ENCODE measurements at regions not wholly inside any gene's neighbourhood (a gene's known extent, or its start where the extent isn't known, plus 50 kb on each side); places are given as distances from the start of the nearest gene placed in this dataset.

DNA sequence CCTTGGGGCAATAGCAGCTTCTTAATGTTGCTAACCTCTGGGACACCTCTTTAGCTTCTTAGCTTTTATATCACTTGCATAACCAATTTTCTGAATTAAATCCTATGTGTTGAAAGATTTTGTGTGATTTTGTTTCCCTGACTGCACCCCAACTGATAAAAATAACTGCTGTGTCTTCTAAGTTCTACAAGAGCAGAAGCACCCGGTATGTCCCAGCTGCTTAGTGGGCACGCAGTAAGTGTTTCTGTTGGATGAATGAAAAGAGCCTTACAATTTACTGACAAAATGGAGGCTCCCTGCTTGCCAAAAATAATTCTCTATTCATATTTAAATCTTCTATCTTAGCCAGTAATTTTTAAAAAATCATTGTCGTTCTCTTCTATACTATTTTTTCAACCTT is 53.1 kb upstream of the GALNT5 start:
- H3K27me3 ChIP-seq (ENCODE audit: insufficient read depth, low read depth, severe bottlenecking), result no peaks in the 10 kb centered on the region
- H3K36me3 ChIP-seq, result no peaks in the 10 kb centered on the region
- no peak overlapping the region for H3K4me3 ChIP-seq (ENCODE audit: low read depth, low read length)
- no peaks in the 10 kb centered on the region for H3K9me3 ChIP-seq (ENCODE audit: severe bottlenecking)
- no peak overlapping the region for H3K27ac ChIP-seq
- DNase-seq, result no peak
- TF ChIP-seq, protein P1, sequence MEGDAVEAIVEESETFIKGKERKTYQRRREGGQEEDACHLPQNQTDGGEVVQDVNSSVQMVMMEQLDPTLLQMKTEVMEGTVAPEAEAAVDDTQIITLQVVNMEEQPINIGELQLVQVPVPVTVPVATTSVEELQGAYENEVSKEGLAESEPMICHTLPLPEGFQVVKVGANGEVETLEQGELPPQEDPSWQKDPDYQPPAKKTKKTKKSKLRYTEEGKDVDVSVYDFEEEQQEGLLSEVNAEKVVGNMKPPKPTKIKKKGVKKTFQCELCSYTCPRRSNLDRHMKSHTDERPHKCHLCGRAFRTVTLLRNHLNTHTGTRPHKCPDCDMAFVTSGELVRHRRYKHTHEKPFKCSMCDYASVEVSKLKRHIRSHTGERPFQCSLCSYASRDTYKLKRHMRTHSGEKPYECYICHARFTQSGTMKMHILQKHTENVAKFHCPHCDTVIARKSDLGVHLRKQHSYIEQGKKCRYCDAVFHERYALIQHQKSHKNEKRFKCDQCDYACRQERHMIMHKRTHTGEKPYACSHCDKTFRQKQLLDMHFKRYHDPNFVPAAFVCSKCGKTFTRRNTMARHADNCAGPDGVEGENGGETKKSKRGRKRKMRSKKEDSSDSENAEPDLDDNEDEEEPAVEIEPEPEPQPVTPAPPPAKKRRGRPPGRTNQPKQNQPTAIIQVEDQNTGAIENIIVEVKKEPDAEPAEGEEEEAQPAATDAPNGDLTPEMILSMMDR (IDR thresholded peaks at IDR 0.05; ENCODE audit: low read depth, low read length), result no peak

- Histone ChIP-seq H3K27me3 (ENCODE audit: insufficient read depth, low read depth, severe bottlenecking) (no peaks in the 10 kb centered on the region), H3K36me3 (no peaks in the 10 kb centered on the region), H3K4me3 (ENCODE audit: low read depth, low read length) (no peak overlapping the region), H3K9me3 (ENCODE audit: severe bottlenecking) (no peaks in the 10 kb centered on the region), H3K27ac (no peak overlapping the region)
- DNase-seq, result no peak
- TF ChIP-seq, protein P1 (IDR thresholded peaks at IDR 0.05; ENCODE audit: low read depth, low read length), result no peak
Observed at GRCh38 chr2:157206916-157207315, 50.6 kb upstream of the GALNT5 start.
